ENCODE measurements at regions not wholly inside any gene's neighbourhood (a gene's known extent, or its start where the extent isn't known, plus 50 kb on each side); places are given as distances from the start of the nearest gene placed in this dataset.

DNA sequence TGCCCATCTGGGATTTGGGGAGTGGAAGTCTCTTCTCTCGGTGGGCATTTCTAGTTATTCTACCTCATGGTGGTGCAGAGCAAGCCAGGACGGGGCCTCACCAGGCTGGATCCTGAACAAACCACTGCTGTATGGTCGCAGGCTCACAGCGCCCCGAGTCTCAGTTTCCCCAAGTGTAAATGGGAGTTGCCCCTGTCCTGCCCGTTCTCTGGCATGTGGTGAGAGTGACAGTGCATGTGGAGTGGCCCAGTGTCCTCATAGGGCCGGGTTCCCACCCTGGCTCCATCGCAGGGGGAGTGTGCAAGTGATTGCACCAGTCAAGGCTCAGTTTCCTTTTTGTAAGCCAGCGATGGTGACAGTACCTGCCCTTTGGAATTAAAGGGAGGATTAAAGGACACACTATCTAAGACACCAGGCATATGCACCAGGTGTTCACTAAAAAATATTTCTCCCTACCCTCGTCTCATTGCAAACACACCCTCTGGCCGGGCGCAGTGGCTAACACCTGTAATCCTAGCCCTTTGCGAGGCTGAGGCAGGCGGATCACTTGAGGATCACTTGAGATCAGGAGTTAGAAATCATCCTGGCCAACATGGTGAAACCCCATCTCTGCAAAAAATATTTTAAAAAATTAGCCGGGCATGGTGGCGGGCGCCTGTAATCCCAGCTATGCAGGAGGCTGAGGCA is 173.3 kb upstream of the MYCN start:
- DNase-seq = no peak
- TF ChIP-seq, protein P1, sequence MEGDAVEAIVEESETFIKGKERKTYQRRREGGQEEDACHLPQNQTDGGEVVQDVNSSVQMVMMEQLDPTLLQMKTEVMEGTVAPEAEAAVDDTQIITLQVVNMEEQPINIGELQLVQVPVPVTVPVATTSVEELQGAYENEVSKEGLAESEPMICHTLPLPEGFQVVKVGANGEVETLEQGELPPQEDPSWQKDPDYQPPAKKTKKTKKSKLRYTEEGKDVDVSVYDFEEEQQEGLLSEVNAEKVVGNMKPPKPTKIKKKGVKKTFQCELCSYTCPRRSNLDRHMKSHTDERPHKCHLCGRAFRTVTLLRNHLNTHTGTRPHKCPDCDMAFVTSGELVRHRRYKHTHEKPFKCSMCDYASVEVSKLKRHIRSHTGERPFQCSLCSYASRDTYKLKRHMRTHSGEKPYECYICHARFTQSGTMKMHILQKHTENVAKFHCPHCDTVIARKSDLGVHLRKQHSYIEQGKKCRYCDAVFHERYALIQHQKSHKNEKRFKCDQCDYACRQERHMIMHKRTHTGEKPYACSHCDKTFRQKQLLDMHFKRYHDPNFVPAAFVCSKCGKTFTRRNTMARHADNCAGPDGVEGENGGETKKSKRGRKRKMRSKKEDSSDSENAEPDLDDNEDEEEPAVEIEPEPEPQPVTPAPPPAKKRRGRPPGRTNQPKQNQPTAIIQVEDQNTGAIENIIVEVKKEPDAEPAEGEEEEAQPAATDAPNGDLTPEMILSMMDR (IDR thresholded peaks at IDR 0.05) = no peak
- no peak for TF ChIP-seq POLR2A (IDR thresholded peaks at IDR 0.05)
- Histone ChIP-seq H3K27me3 (no peaks in the 10 kb centered on the region), H3K9me3 (no peaks in the 10 kb centered on the region), H3K4me1 (no peaks in the 10 kb centered on the region), H3K36me3 (no peaks in the 10 kb centered on the region), H3K4me3 (no peak overlapping the region), H3K27ac (no peak overlapping the region)
- intact Hi-C loops (cut with DNase I) = no loop called here
- WGBS, 2 donors = 84 to 98% methylated on average over 8 to 11 of the region's 17 CpGs

DNA sequence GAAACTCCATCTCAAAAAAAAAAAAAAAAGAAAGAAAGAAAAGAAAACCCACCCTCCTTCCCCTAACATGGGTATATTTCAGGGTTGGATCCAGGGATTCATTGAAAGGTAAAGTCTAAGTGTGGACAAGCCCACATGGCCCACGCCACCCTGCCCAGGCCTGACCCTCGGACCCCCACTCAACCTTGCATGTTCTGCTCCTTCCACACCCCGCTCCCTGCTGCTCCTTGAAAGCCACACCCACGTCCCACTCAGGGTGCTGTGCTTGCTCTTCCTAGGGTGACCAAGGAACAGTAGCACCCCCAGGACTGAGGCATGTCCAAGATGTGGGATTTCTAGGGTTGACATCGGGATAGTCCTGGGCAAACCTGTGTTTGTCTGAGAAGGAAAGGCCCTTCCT is 172.7 kb upstream of the MYCN start:
- Histone ChIP-seq H3K36me3 (no peaks in the 10 kb centered on the region), H3K27me3 (no peaks in the 10 kb centered on the region), H3K4me3 (no peak overlapping the region), H3K4me1 (no peaks in the 10 kb centered on the region), H3K27ac (no peak overlapping the region), H3K9me3 (no peaks in the 10 kb centered on the region)
- TF ChIP-seq, protein P1 (IDR thresholded peaks at IDR 0.05) = no peak
- no peak for TF ChIP-seq POLR2A (IDR thresholded peaks at IDR 0.05)
- intact Hi-C loops (cut with DNase I) = no loop called here
- 46 to 68% methylated on average over 3 to 5 of the region's 5 CpGs for WGBS, 2 donors
- no peak for DNase-seq

DNA sequence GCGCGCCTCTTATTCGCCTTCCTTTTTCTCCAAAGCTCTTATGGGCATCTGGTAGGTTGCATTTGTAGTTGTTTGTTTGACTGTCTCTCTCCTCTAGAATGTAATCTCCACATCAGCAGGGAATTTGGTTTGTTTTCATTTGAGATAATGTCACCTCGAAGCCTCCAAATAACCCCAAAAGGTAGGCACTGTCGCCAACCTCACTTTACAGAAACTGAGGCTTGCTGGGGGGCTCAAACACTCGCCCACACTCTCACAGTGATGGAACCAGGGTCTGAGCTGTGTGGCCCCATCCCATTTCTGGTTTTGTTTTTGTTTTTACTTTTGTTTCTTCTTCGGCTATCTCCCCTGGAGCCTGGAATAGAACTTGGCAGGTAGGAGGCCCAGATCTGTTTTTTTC is 172.2 kb upstream of the MYCN start:
- Histone ChIP-seq H3K4me1 (no peaks in the 10 kb centered on the region), H3K9me3 (no peaks in the 10 kb centered on the region), H3K4me3 (no peak overlapping the region), H3K27me3 (no peaks in the 10 kb centered on the region), H3K27ac (no peak overlapping the region), H3K36me3 (no peaks in the 10 kb centered on the region)
- WGBS, 2 donors = 85% methylated on average over 6 to 7 of the region's 7 CpGs
- intact Hi-C loops (cut with DNase I) = no loop called here
- TF ChIP-seq POLR2A (IDR thresholded peaks at IDR 0.05) = no peak
- TF ChIP-seq, protein P1 (IDR thresholded peaks at IDR 0.05) = no peak
- no peak for DNase-seq

DNA sequence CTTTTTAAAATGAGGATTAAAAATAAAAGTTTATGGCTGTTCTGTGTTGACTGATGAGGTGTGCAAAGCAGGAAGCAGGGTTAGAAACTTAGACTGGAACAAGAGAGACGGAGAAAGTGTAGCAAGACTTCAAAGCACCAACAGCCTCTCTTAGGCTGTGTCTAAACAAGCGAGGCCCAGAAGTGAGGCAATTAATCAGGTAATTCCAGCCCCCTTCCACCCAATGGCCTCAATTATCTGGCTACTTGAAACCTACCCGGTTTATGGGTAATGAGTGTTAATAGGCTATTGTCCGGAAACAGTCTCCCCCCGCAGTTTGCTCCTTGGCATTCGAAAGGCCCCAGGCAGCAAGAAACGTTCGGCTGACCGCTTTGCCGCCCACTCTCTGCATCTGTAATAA is 171.7 kb upstream of the MYCN start:
- no peaks in the 10 kb centered on the region for H3K4me1 ChIP-seq
- 61 to 84% methylated on average over 5 to 10 of the region's 10 CpGs for WGBS, 2 donors
- DNase-seq = no peak
- no peak for TF ChIP-seq POLR2A (IDR thresholded peaks at IDR 0.05)
- TF ChIP-seq, protein P1 (IDR thresholded peaks at IDR 0.05) = no peak
- no peaks in the 10 kb centered on the region for H3K36me3 ChIP-seq
- no peaks in the 10 kb centered on the region for H3K9me3 ChIP-seq
- no peak overlapping the region for H3K4me3 ChIP-seq
- no peak overlapping the region for H3K27ac ChIP-seq
- intact Hi-C loops (cut with DNase I) = no loop called here
- no peaks in the 10 kb centered on the region for H3K27me3 ChIP-seq

DNA sequence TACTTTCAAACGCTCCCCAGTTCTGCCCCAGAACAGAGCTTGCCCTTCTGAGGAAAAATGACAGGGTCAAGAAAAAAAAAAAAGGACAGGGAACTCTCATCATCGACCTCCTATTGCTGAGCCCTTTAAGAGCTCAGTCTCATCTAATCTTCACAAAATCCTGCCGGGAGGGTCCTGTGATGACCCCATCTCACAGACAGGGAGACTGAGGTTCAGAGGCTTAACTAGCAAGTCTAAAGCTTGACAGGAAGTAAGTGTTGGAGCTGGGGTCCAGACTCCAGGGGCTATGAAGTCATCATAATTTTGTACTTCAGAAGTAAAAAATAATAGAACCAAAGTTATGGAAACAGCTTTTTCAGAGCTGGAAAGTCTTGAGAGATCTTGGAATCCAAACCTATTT is 171.1 kb upstream of the MYCN start:
- Histone ChIP-seq H3K27me3 (no peaks in the 10 kb centered on the region), H3K9me3 (no peaks in the 10 kb centered on the region), H3K4me3 (no peak overlapping the region), H3K27ac (no peak overlapping the region), H3K36me3 (no peaks in the 10 kb centered on the region), H3K4me1 (no peaks in the 10 kb centered on the region)
- DNase-seq = no peak
- intact Hi-C loops (cut with DNase I) = no loop called here
- WGBS, 2 donors = 51 to 87% methylated on average over 3 of the region's 3 CpGs
- TF ChIP-seq, protein P1 (IDR thresholded peaks at IDR 0.05) = no peak
- no peak for TF ChIP-seq POLR2A (IDR thresholded peaks at IDR 0.05)
